ENCODE measurements at regions not wholly inside any gene's neighbourhood (a gene's known extent, or its start where the extent isn't known, plus 50 kb on each side); places are given as distances from the start of the nearest gene placed in this dataset.
A peak's percentile ranks its signal among the peaks of the same experiment; 100 is the strongest.

DNA sequence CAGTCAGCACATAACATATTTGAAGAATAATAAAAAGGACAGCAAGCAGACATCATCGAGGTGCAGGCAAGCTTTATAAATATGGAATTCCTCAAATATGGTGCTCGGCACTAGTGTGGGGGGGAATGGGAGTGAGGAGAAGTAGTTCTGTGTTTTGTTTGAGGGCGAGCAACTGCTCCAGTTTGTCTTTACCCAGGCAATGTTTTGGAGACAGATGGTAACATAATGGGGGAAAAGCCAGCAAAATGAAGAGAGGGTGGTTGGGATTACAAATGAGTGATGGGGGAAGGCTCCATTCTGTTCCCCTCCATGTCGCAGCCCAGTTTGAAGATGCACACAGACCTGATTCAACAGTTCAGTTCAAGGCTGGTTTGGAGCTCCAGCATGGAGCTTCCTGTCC lies 572.9 kb upstream of the DIPK2B start:
- DNase-seq (ENCODE audit: low read depth) = no peak

GRCh38 chrX:45771560-45772340 lies 571.1 kb upstream of the DIPK2B start:
- DNase-seq (ENCODE audit: low read depth) = peak; percentile 83

- DNase-seq (ENCODE audit: low read depth) = peak; percentile 96
These were observed 570.4 kb upstream of the DIPK2B start for GRCh38 chrX:45771114-45771513.

DNA sequence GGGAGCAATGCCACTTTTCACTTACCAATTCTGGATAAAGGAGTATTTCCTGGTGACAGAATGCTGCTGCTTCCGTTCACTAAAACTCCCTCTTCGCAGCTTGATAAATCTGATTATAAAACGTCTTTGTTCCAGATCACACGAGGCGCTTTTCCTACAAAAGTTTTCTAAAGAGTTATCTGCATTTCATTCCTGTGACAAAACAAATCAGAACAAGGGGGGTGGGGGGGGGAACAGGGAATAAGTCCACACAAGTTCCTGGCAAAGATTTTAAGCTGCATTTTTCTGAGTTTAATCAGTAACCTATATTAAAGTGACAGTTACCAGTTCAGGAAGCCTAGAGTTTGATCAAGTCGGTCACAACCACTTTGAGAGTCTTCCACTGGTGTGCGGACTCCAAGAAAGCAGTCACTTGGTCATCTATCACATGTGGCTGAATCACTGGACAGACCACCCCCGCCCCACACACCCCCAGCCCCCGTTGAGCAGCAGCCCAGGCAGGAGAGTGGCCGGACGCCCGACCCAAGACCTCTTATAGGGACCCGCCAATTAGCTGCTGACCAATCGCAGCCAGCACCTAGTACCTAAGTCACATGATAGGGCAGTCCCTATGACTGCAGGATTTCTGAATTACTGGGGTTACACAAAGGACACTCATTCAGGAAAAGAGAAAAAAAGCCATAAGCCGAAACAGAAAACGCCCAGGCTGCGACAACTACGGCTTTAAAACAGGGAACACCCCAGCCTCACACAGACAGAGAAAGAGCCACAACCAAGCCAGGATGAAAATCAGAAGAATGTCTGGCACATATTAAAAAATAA lies 569.3 kb upstream of the DIPK2B start:
- peak; percentile 93 for DNase-seq (ENCODE audit: low read depth)

DNA sequence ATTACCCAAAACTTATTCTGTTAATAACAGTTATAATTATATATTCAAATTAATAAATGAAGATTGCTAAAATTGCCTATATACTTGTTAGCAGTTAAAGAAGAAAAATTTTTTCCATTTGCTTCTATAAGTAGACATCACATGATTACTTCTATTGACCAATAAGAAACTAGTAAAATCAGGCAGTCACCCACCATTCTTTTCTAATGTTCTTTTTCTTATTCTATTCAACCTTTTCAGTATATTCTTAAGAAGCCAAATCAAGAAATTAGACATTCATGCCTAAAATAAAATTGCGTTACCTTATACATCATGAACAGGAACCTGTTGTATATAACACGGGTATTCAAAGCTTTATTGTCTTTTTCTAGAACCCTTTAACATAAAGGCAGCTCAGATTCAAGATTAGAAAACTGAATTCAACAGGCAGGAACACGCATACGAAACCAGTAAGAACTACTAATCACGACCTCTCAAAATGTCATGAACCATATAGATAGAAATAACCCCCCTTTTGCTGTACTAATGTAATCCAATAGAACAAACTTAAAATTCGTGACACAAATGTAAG lies 568.1 kb upstream of the DIPK2B start:
- no peak for DNase-seq (ENCODE audit: low read depth)

GRCh38 chrX:45766981-45767501 lies 566.4 kb upstream of the DIPK2B start:
- DNase-seq (ENCODE audit: low read depth) = peak; percentile 69

DNA sequence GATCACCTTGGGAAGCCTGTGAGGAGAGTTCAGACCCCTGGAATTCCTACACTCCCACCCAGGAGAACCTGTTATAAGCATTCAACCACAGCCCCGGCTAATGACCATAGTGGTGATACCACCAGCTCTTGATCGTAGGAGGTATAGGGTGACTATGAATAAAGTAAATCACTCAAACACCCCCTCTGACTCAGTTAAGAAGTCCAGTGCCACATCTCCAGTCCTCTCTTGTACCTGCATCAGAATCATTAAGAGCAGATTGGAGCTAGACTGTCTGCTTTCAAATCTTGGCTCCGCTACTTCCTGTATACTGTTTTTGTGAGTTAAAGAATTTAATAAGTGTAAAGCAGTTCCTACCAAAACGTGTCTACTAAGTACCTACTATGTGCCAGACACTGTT lies 565.1 kb upstream of the DIPK2B start:
- DNase-seq (ENCODE audit: low read depth) = no peak

- DNase-seq (ENCODE audit: low read depth) = no peak
These were observed 564.6 kb upstream of the DIPK2B start for GRCh38 chrX:45765281-45765680.

- peak; percentile 56 for DNase-seq (ENCODE audit: low read depth)
These were observed 562.3 kb upstream of the DIPK2B start for GRCh38 chrX:45762699-45763647.

- no peak for DNase-seq (ENCODE audit: low read depth)
These were observed 561.2 kb upstream of the DIPK2B start for GRCh38 chrX:45761920-45762319.

DNA sequence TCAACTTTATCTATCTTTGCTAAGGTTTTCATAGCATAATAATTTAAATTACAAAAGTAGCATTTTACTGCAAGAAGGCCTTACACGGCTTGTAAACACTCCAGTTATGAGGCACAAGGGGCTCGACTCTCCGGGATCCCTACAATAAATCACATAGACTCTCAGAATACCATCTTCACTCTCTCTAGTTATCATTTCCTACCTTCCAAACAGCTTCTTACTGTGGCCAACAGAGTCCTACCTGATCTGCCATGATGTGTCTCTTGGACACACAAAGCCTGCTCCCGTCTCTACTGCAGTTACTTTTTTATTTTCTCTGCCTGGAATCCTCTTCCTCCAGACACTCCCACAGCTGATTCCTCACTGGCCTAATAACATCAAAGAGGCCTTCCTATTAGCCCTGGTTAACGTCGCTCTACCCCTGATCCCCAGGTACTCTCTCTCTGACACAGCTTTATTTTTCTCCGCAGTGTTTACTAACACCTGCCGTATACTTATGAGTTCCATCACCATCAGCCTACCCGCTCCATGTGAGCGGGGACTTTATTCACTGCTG lies 559.6 kb upstream of the DIPK2B start:
- no peak for DNase-seq (ENCODE audit: low read depth)

DNA sequence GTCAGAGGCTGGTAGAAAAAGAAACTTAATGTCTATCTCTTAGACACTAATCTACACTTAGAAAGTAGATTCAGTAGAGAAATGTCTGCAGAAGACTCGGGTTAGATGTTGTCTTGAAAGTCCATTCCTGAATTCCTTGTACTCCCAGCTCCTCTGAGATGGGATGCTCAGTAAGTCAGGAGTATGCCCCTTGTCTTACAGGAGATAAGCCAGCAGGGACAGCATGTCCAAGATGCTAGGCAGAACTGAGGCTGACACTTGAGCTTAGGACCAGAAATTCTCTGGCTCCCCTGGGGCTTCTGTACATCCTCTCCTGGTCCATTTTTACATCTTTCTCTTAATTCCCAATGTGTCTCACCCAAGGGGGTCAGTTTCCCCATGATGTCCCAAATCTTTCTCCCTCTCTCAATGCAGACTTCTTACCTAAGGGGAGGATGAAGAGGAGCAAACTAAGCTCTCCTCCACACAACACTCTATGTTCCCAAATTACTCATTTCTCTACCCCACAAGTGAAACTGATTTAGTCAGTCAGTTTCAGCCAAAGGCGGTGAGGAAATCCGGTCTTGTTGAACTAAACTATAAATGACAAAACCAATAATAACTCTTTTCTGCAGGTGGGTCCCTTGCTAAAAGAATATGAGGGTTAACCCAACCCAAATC lies 558.2 kb upstream of the DIPK2B start:
- peak; percentile 58 for DNase-seq (ENCODE audit: low read depth)

- DNase-seq (ENCODE audit: low read depth) = peak; percentile 92
These were observed 557.6 kb upstream of the DIPK2B start for GRCh38 chrX:45758319-45758718.

DNA sequence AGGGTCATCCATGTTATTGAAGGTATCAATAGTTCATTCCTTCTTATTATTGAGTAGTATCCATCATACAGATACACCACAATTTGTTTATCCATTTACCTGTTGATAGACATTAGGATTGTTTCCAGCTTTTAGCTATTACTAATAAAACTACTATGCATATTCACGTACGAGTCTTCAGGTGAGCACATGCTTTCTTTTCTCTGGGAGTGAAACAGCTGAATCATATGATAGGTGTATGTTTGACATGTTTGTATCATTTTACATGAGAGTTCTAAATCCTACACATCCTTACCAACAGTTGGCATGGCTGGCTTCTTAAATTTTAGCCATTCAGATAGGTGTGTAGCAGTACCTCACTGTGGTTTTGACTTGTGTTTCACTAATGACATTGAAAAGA lies 556.6 kb upstream of the DIPK2B start:
- no peak for DNase-seq (ENCODE audit: low read depth)

- peak; percentile 52 for DNase-seq (ENCODE audit: low read depth)
These were observed 555.9 kb upstream of the DIPK2B start for GRCh38 chrX:45756557-45756956.

GRCh38 chrX:45755703-45756102 lies 555.0 kb upstream of the DIPK2B start:
- no peak for DNase-seq (ENCODE audit: low read depth)

- DNase-seq (ENCODE audit: low read depth) = peak; percentile 54
These were observed 550.5 kb upstream of the DIPK2B start for GRCh38 chrX:45751156-45751555.

- no peak for DNase-seq (ENCODE audit: low read depth)
These were observed 550.0 kb upstream of the DIPK2B start for GRCh38 chrX:45750639-45751038.

GRCh38 chrX:45749375-45749774 lies 548.7 kb upstream of the DIPK2B start:
- DNase-seq (ENCODE audit: low read depth) = peak; percentile 39

- no peak for DNase-seq (ENCODE audit: low read depth)
These were observed 547.7 kb upstream of the DIPK2B start for GRCh38 chrX:45748369-45748774.

DNA sequence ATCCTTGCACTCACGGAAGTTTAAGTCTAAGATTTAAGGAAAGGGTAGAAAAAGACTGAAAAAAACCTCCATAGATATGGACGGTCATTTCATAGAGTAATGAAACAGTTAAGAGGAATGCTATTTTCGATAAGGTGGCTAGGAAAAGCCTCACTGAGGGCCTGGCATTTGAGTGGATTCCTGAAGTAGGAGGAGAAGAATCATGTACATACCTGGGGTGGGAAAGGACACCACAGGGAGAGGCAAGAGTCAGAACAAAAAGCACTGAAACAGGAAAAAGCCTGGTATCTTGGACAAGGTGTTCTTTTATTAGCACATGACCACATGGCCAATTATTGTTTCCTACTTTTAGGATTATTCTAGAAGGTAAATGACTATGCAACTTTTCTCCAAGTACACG lies 547.2 kb upstream of the DIPK2B start:
- DNase-seq (ENCODE audit: low read depth) = no peak

All from EH (cell line).